ENCODE measurements at regions not wholly inside any gene's neighbourhood (a gene's known extent, or its start where the extent isn't known, plus 50 kb on each side); places are given as distances from the start of the nearest gene placed in this dataset.
"Not testable (repeated sequence)": the region's sequence is repeated elsewhere in the genome, so short reads cannot be mapped to it uniquely, and the experiment has no call there.

GRCh38 chr1:8227674-8228073, 90.2 kb upstream of the SLC45A1 start:
- not testable (repeated sequence) for DNase-seq

GRCh38 chr1:8226747-8227146, 91.2 kb upstream of the SLC45A1 start:
- no peak for DNase-seq

GRCh38 chr1:8226024-8226423, 91.9 kb upstream of the SLC45A1 start:
- not testable (repeated sequence) for DNase-seq

- DNase-seq = no peak
Observed at GRCh38 chr1:8223526-8223925, 94.4 kb upstream of the SLC45A1 start.

- DNase-seq = peak; percentile 38
Observed at GRCh38 chr1:8222789-8223188, 95.1 kb upstream of the SLC45A1 start.

- no peak for DNase-seq
Observed at GRCh38 chr1:8219530-8219929, 98.4 kb upstream of the SLC45A1 start.

- DNase-seq = no peak
Observed at GRCh38 chr1:8218351-8219092, 99.4 kb upstream of the SLC45A1 start.

GRCh38 chr1:8217809-8218208, 100.1 kb upstream of the SLC45A1 start:
- no peak for DNase-seq

GRCh38 chr1:8217011-8217711, 100.8 kb upstream of the SLC45A1 start:
- peak; percentile 58 for DNase-seq

GRCh38 chr1:8216005-8216404, 101.9 kb upstream of the SLC45A1 start:
- no peak for DNase-seq

GRCh38 chr1:8214501-8215173, 103.3 kb upstream of the SLC45A1 start:
- DNase-seq = no peak

GRCh38 chr1:8213676-8214075, 104.2 kb upstream of the SLC45A1 start:
- no peak for DNase-seq

GRCh38 chr1:8213136-8213535, 104.8 kb upstream of the SLC45A1 start:
- DNase-seq = no peak

GRCh38 chr1:8212580-8213031, 105.3 kb upstream of the SLC45A1 start:
- DNase-seq = no peak

GRCh38 chr1:8211883-8212579, 105.9 kb upstream of the SLC45A1 start:
- DNase-seq = peak; percentile 62

- no peak for DNase-seq
Observed at GRCh38 chr1:8211251-8211882, 106.5 kb upstream of the SLC45A1 start.

GRCh38 chr1:8207202-8207601, 110.7 kb upstream of the SLC45A1 start:
- DNase-seq = no peak

GRCh38 chr1:8206391-8206790, 111.5 kb upstream of the SLC45A1 start:
- no peak for DNase-seq

- DNase-seq = no peak
Observed at GRCh38 chr1:8205771-8206170, 112.1 kb upstream of the SLC45A1 start.

GRCh38 chr1:8204826-8205225, 113.1 kb upstream of the SLC45A1 start:
- DNase-seq = no peak

GRCh38 chr1:8203551-8203950, 114.4 kb upstream of the SLC45A1 start:
- no peak for DNase-seq

GRCh38 chr1:8203056-8203455, 114.9 kb upstream of the SLC45A1 start:
- no peak for DNase-seq

Measured in femur (tissue), 1 donor.